GM23248 (cell line): ENCODE measurements at regions not wholly inside any gene's neighbourhood (a gene's known extent, or its start where the extent isn't known, plus 50 kb on each side); places are given as distances from the start of the nearest gene placed in this dataset.
"Not testable (repeated sequence)": the region's sequence is repeated elsewhere in the genome, so short reads cannot be mapped to it uniquely, and the experiment has no call there.

Source experiments
- DNase-seq: peaks from one replicate; pipeline ENCODE4 v3.0.0-alpha.2; 2015
- H2AFZ ChIP-seq: fragments of 200-600 bp; sonication (generic); 2 replicates; pipeline ENCODE4 v1.6.1; 2016; ENCODE audit warnings: antibody characterized with exemption
- H3F3A ChIP-seq: fragments of 200-600 bp; sonication (generic); 2 replicates; pipeline ENCODE4 v1.6.1; 2016; ENCODE audit warnings: mild to moderate bottlenecking, antibody characterized with exemption, mixed run types; ENCODE audit not compliant: insufficient read depth
- H3K27ac ChIP-seq: fragments of 200-600 bp; sonication (generic); 2 replicates; pipeline ENCODE4 v1.5.1; 2016; ENCODE audit warnings: mild to moderate bottlenecking
- H3K27me3 ChIP-seq: fragments of 200-600 bp; sonication (generic); replicated peaks from 2 replicates; pipeline ENCODE4 v1.6.1; 2016; ENCODE audit warnings: mild to moderate bottlenecking; ENCODE audit not compliant: insufficient read depth
- H3K36me3 ChIP-seq: fragments of 200-600 bp; sonication (generic); 2 replicates; pipeline ENCODE4 v1.6.1; 2016; ENCODE audit warnings: low read depth, mild to moderate bottlenecking
- H3K4me1 ChIP-seq: fragments of 200-600 bp; sonication (generic); 2 replicates; pipeline ENCODE4 v1.6.1; 2016; ENCODE audit warnings: mild to moderate bottlenecking; ENCODE audit not compliant: insufficient read depth
- H3K4me2 ChIP-seq: fragments of 200-600 bp; sonication (generic); one replicate; pipeline ENCODE4 v1.6.1; 2016; ENCODE audit warnings: mild to moderate bottlenecking; ENCODE audit not compliant: unreplicated experiment
- H3K4me3 ChIP-seq: fragments of 200-600 bp; sonication (generic); 2 replicates; pipeline ENCODE4 v1.5.1; 2016; ENCODE audit warnings: mild to moderate bottlenecking
- H3K79me2 ChIP-seq: fragments of 200-600 bp; sonication (generic); 2 replicates; pipeline ENCODE4 v1.6.1; 2016; ENCODE audit warnings: mild to moderate bottlenecking; ENCODE audit not compliant: insufficient read depth
- H3K9ac ChIP-seq: fragments of 200-600 bp; sonication (generic); 2 replicates; pipeline ENCODE4 v1.6.1; 2016; ENCODE audit warnings: mild to moderate bottlenecking
- H3K9me2 ChIP-seq: fragments of 200-600 bp; sonication (generic); 2 replicates; pipeline ENCODE4 v1.6.1; 2016; ENCODE audit warnings: mixed run types, mild to moderate bottlenecking, moderate library complexity; ENCODE audit not compliant: insufficient read depth
- H3K9me3 ChIP-seq: fragments of 200-600 bp; sonication (generic); one replicate; pipeline ENCODE4 v1.6.1; 2017; ENCODE audit warnings: low read depth
- H4K20me1 ChIP-seq: fragments of 200-600 bp; sonication (generic); 2 replicates; pipeline ENCODE4 v1.6.0; 2016; ENCODE audit not compliant: insufficient read depth
- EZH2 ChIP-seq: fragments of 200-600 bp; sonication (generic); IDR thresholded peaks from 2 replicates; pipeline ENCODE4 v1.6.1; 2018; ENCODE audit warnings: antibody characterized with exemption, mild to moderate bottlenecking; ENCODE audit not compliant: insufficient read depth, poor library complexity, severe bottlenecking
- EZH2phosphoT487 ChIP-seq: fragments of 200-600 bp; sonication (generic); IDR thresholded peaks from 2 replicates; pipeline ENCODE4 v1.6.1; 2018; ENCODE audit warnings: antibody characterized with exemption, moderate library complexity, mild to moderate bottlenecking, low read depth; ENCODE audit not compliant: insufficient read depth
- WGBS, 2 experiments: methylation state at CpG; one replicate each; pipeline ENCODE4 v1.1.6; 2015 to 2017; ENCODE audit warnings: low lambda C conversion rate in 2 of 2, low coverage in 1 of 2; ENCODE audit errors: missing lambda C conversion rate in 2 of 2; 5-methylcytosine and 5-hydroxymethylcytosine counted together
- in situ Hi-C: fragments of 300-500 bp; cut with MboI; formaldehyde crosslinking; loops from 2 replicates; pipeline ENCODE4 v1.15.0; 2020

- H3K4me1 ChIP-seq: peaks cover 36% of the 10 kb centered on the region
- peak overlapping the region; percentile 38 for H3K27ac ChIP-seq
- no peaks in the 10 kb centered on the region for H4K20me1 ChIP-seq
- H3K9me2 ChIP-seq: no peaks in the 10 kb centered on the region
- no peaks in the 10 kb centered on the region for H3K79me2 ChIP-seq
- peak; percentile 16 for DNase-seq
- TF ChIP-seq EZH2: no peak
- in situ Hi-C loops: no loop called here
- 70 to 78% methylated on average over 3 of the region's 3 CpGs for WGBS, 2 experiments
- no peaks in the 10 kb centered on the region for H3K9me3 ChIP-seq
- 0 out of 2 replicates have a peak overlapping the region, but pooled peaks have one; percentile 26 for H2AFZ ChIP-seq
- peaks cover 20% of the 10 kb centered on the region for H3F3A ChIP-seq
- H3K36me3 ChIP-seq: no peaks in the 10 kb centered on the region
- no peak overlapping the region for H3K9ac ChIP-seq
- no peak overlapping the region for H3K4me3 ChIP-seq
- no peaks in the 10 kb centered on the region for H3K27me3 ChIP-seq
- peak overlapping the region; percentile 24 for H3K4me2 ChIP-seq
Measured at GRCh38 chr2:39989888-39990287, 210.8 kb upstream of the THUMPD2 start.

- H3K4me2 ChIP-seq: no peak overlapping the region
- in situ Hi-C loops: no loop called here
Measured at GRCh38 chr2:39981883-39982311, 202.8 kb upstream of the THUMPD2 start.

DNA sequence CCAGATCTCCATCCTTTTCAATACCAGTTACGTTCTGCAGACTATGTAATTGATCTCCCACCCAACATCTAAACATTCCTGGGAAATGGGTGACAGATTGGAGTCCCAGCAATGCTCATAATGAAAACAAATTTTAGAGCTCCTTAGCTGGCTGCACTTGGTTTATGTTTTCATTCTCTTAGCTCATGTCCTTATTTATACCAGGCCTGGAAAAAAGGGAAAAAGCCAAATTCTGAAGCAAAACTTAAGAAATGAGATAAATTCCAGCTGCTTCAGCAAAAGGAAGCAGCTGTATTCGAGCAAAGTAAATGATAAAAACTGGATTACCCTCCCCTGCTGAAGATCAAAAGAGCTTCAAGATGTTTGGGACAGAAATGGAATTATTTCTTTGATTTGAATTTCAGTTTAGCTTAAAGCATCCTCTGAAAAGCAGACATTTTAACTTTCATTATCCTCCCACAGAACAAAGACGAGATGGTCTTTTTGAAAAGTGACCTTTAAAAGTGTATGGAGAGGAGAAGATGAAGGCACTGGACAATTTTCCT is 196.5 kb upstream of the THUMPD2 start:
- WGBS, 2 experiments: 50 to 59% methylated on average over 3 of the region's 3 CpGs
- H3K27me3 ChIP-seq: no peaks in the 10 kb centered on the region
- no peaks in the 10 kb centered on the region for H3K4me1 ChIP-seq
- H2AFZ ChIP-seq: peak overlapping the region; percentile 51
- H3K36me3 ChIP-seq: no peaks in the 10 kb centered on the region
- H3K4me3 ChIP-seq: no peak overlapping the region
- H3K9me3 ChIP-seq: no peaks in the 10 kb centered on the region
- no peak for TF ChIP-seq EZH2
- TF ChIP-seq EZH2phosphoT487: no peak
- H3K27ac ChIP-seq: no peak overlapping the region
- H3F3A ChIP-seq: no peaks in the 10 kb centered on the region
- no peaks in the 10 kb centered on the region for H4K20me1 ChIP-seq
- no peaks in the 10 kb centered on the region for H3K9me2 ChIP-seq
- in situ Hi-C loops: no loop called here
- H3K4me2 ChIP-seq: no peak overlapping the region
- no peak overlapping the region for H3K9ac ChIP-seq
- H3K79me2 ChIP-seq: no peaks in the 10 kb centered on the region
- DNase-seq: no peak

More at GRCh38 chr2:39981883-39982311, 202.8 kb upstream of the THUMPD2 start:
- H3K9me2 ChIP-seq: no peaks in the 10 kb centered on the region
- no peak overlapping the region; the same call in 1 of the 2 replicates for H2AFZ ChIP-seq
- no peaks in the 10 kb centered on the region for H3K36me3 ChIP-seq
- H3K9me3 ChIP-seq: no peaks in the 10 kb centered on the region
- no peaks in the 10 kb centered on the region for H3K4me1 ChIP-seq
- H4K20me1 ChIP-seq: no peaks in the 10 kb centered on the region
- no peaks in the 10 kb centered on the region for H3K27me3 ChIP-seq
- WGBS, 2 experiments: 29 to 32% methylated on average over 3 of the region's 3 CpGs
- no peaks in the 10 kb centered on the region for H3K79me2 ChIP-seq
- H3K27ac ChIP-seq: no peak overlapping the region
- DNase-seq: peak; percentile 24
- TF ChIP-seq EZH2phosphoT487: no peak
- TF ChIP-seq EZH2: no peak
- no peaks in the 10 kb centered on the region for H3F3A ChIP-seq
- H3K9ac ChIP-seq: no peak overlapping the region
- H3K4me3 ChIP-seq: no peak overlapping the region

- Histone ChIP-seq H2AFZ (no peak overlapping the region), H3K79me2 (no peaks in the 10 kb centered on the region), H3K4me2 (no peak overlapping the region), H3K9me3 (no peaks in the 10 kb centered on the region), H3K4me3 (no peak overlapping the region), H3K4me1 (no peaks in the 10 kb centered on the region), H3K27me3 (no peaks in the 10 kb centered on the region), H3K27ac (no peak overlapping the region), H4K20me1 (no peaks in the 10 kb centered on the region), H3K9me2 (no peaks in the 10 kb centered on the region), H3K36me3 (no peaks in the 10 kb centered on the region), H3K9ac (no peak overlapping the region), H3F3A (no peaks in the 10 kb centered on the region)
- 35 to 42% methylated on average over 1 of the region's 1 CpG for WGBS, 2 experiments
- in situ Hi-C loops: no loop called here
- TF ChIP-seq EZH2: no peak
- no peak for TF ChIP-seq EZH2phosphoT487
- DNase-seq: no peak
Measured at GRCh38 chr2:39968037-39968436, 189.0 kb upstream of the THUMPD2 start.

GRCh38 chr2:39960681-39961080 is 181.6 kb upstream of the THUMPD2 start:
- H3K9me3 ChIP-seq, H4K20me1 ChIP-seq, H3K27me3 ChIP-seq, H3K27ac ChIP-seq, H3K4me3 ChIP-seq, H3K9ac ChIP-seq, H3K4me1 ChIP-seq, H3K36me3 ChIP-seq, H3K4me2 ChIP-seq, in situ Hi-C loops, H2AFZ ChIP-seq, H3K9me2 ChIP-seq, H3F3A ChIP-seq, H3K79me2 ChIP-seq: not testable (repeated sequence)
- 64 to 67% methylated on average over 7 of the region's 7 CpGs for WGBS, 2 experiments
- peak; percentile 50 for DNase-seq
